ENCODE measurements at regions not wholly inside any gene's neighbourhood (a gene's known extent, or its start where the extent isn't known, plus 50 kb on each side); places are given as distances from the start of the nearest gene placed in this dataset.
"Not testable (repeated sequence)": the region's sequence is repeated elsewhere in the genome, so short reads cannot be mapped to it uniquely, and the experiment has no call there.

- DNase-seq = no peak
These were observed 557.1 kb upstream of the CADM1 start for GRCh38 chr11:116061322-116061721.

DNA sequence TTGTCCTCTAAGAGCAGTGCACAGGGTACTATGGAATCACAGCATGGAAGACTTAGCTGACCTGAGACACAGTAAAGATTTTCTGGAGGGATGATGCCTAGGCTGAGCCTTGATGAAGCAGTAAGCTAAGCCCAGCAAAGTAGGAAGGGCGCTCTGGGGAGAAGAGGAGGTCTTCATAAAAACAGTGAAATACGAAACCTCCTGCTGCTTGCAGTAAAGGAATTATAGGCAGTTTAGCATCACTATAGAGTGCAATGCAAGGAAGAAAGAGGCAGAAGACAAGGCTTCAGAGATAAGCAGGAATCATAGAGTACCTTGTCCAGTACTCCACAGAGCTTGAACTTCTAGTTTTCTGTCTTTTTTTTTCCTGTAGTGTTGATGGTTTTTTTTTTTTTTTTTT, 555.7 kb upstream of the CADM1 start:
- no peak for DNase-seq

GRCh38 chr11:116057000-116057399, 552.8 kb upstream of the CADM1 start:
- no peak for DNase-seq

GRCh38 chr11:116055064-116055463, 550.8 kb upstream of the CADM1 start:
- DNase-seq = no peak

DNA sequence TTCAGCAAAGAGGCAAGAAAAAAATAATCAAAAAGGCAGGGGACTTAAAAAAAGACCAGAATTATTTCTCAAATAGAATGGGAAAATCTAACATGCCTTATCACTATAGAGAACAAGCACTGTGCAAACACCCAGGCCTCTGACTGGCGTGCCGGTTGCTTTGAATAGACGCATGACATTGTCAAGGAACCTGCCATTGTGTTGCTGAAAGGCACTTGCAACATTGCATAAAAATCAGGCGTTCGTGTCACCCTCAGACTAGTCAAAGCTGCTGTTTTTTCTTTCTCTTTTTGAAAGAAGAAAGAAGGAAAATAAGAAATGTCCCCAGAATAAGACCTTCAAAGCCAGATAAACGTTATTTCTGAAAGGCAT, 549.3 kb upstream of the CADM1 start:
- no peak for DNase-seq

DNA sequence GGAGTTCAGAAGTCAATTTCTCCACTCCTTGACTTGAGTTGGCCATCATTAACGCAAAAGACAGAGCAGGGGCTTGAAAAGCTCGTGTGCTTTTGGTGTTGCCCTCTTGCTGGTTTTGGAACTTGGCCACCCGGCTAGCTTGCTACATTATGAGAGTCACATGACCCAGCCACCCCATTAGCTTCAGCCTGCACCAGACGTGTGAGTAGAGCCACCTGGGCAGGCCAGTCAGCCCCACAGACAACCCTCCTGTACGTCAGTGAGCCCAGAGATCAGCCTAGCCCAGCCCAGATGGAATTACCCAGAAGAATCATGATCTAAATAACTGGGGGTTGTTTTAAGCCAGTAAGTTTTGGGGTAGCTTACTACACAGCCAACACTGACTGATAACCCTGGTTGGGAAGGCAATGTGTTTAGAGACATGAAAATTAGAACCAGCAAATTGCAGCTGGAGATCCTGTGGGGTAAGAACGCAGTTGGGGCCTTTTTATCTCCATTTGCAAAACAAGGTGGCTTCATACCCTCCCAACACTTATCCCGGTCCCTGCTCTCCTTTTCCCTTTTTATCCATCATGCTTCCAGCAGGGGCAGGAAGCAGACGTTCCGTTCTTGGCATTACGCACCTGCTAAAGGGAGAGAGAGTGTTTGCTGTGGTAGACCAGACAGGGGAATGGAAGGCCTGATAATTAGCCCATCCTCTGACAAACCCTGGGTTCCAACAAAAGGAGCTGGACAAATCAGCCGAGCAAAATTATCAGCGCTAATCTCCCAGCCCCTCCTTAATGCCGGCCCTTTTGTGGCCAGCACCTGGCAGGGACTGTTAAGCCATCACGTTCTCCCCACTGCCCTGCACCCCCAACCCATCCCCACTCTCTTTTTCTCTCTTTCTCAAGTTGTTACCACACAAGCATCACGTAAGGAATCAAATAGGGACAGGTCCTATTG, 548.7 kb upstream of the CADM1 start:
- DNase-seq = no peak

- no peak for DNase-seq
These were observed 547.3 kb upstream of the CADM1 start for GRCh38 chr11:116051494-116051893.

GRCh38 chr11:116049383-116049782, 545.2 kb upstream of the CADM1 start:
- no peak for DNase-seq

GRCh38 chr11:116046127-116046526, 541.9 kb upstream of the CADM1 start:
- DNase-seq = no peak

DNA sequence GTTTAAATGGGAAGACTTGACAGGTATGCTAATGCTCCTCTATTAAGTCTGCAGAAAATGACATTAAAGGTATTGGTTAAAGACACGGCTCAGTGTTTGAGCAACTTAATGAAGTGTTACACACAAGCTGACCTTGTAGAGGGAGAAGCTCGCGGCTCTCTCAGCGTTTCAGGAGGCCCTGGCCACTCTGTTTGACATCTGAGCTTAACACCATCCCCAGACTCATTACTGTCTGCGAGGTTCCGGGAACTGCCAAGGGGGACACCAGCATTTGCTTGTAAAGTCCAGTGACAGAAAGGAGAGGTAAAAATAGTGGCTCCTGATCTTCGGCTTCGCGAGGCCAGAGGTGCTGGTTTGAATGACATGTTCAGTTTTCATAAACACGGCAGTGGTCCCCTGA, 540.7 kb upstream of the CADM1 start:
- no peak for DNase-seq

GRCh38 chr11:116044520-116044919, 540.3 kb upstream of the CADM1 start:
- no peak for DNase-seq

- no peak for DNase-seq
These were observed 539.6 kb upstream of the CADM1 start for GRCh38 chr11:116043857-116044256.

GRCh38 chr11:116043059-116043458, 538.8 kb upstream of the CADM1 start:
- DNase-seq = not testable (repeated sequence)

DNA sequence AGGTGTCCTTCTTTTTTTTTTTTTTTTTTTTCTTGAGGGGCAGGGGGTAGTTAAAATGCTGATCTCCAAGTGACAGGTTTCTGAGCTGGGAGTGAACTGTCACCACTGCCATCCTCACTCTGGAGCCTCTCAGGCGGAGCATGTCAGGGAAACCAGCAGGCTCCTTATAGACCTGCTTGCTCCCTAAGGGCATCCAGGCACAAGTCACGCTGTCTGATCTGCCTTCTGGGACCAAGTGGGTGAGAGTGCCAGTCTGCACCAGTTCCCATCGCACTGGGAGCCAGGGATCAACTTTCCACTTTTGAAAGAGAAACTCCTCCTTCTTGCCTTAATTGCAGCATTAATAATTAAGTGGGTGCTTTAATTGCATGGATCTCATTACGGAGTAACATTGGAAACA, 537.9 kb upstream of the CADM1 start:
- DNase-seq = no peak

DNA sequence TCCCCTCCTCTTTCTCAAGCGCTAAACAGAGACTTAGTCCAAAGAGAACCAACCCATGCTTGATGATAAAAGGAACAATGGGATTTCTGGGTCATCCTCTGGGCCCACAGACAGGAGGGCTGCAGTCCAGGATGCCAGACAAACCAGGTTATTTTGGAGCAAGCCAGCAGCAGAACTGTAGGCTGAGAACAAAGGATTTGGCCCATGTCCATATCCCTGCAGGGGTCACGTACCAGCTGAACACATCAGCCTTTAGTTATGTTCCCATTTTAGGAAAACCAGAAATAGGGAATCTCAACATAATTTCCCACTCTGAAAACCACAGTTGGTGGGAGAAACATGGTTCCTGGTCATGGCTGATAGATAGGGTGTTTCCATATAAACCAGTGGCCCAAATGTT, 533.6 kb upstream of the CADM1 start:
- no peak for DNase-seq

DNA sequence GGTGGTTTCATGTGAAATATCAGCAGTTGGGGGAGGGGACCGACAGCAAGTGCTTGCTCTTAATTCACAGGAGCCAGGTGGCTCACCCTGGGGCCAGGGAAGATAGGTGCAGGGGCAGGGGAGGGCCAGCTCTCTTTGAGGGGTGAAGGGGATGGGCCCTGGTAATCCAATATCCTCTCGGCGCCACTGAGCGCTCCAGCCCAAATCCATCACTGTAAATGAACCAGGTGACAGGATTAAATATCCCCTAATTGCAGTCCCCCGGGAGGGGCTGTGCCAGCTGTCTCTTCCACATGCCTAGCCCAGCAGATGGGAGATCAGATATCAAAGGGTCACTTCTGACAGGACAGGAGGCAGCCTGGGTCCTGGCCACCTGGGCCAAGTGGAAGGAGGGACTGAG, 531.8 kb upstream of the CADM1 start:
- DNase-seq = no peak

- DNase-seq = no peak
These were observed 529.8 kb upstream of the CADM1 start for GRCh38 chr11:116033931-116034553.

DNA sequence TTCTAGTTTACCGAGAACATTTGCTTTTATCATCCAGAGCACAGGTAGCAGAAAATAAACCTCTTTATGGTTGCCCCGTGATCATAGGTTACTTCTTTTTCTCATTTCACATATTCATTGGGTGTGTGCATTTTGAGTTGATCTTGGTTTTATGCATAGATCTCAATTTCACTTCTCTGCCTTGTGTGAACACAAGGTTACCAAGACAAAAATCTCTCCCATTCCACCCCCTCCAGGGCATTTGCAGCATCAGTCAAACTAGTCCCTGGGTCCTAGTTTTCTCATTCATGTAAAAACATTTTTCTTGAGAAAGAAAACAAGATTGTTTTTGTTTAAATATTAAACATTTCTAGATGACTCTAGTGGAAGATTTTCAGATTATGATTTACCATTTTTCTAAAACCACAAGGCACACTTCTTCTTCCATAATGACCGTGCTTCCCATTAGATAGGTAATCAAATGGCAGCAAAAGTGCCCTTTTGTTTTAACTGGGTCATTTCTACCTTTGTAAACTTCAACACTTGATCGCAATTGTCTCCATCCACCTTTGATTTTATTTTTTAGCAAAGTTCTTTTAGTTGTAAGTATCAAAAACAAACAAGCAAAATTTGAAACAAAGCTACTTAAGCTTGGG, 526.6 kb upstream of the CADM1 start:
- no peak for DNase-seq

- not testable (repeated sequence) for DNase-seq
These were observed 524.3 kb upstream of the CADM1 start for GRCh38 chr11:116028506-116028905.

- DNase-seq = no peak
These were observed 495.2 kb upstream of the CADM1 start for GRCh38 chr11:115999437-115999836.

DNA sequence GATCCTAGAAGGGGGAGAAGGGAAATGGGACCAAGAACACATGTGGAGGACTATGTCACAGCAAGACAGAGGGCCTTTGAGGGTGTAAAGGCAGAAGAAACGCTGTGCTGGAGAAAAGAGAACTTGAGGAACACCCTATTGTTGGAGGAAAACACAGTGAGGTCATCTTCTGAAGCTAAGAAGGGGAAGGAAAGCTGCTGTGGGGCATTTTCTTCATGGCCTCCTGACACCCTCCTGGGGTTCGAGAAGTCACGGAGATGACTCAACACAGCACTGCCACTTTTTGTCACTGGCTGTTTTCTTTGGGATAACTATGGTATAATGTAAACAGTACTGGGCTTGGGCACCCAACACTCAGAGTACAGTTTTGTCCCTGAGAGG, 492.6 kb upstream of the CADM1 start:
- no peak for DNase-seq

DNA sequence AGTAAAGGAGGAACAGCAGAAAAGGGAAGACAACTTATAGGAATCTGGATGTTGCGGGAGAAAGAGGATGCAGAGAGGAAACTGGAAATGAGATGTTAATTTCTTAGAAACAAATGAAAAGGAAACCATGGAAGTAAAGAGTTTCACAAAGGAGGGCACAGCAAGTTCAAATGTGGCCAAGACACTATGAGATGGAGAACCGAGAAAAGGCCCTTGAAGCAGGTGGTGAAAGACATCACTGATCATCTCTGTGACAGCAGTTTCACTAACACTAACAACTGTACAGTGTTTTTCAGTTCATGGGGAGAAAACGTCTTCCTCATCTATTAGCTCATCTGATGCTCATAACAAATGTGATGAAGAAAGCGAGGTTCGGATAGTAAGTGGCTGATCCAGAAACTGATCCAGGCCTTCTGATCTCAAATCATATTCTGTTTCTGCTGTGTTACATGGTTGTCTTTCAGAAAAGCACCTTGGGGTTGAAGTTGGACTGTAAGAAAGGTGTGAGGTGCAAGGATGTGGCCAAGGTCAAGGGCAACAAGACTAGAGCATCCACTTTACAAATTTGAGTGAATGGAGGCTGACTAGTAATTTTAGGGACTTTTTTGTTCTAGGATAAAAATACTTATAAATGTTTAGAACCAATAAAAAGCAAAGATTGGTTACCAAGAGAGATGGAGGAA, 492.1 kb upstream of the CADM1 start:
- DNase-seq = no peak

- DNase-seq = no peak
These were observed 489.4 kb upstream of the CADM1 start for GRCh38 chr11:115993590-115993989.

Measured in CD4-positive, alpha-beta T cell treated with Interferon alpha-2 for 1 hour (primary cell).